ENCODE measurements at regions not wholly inside any gene's neighbourhood (a gene's known extent, or its start where the extent isn't known, plus 50 kb on each side); places are given as distances from the start of the nearest gene placed in this dataset.

DNA sequence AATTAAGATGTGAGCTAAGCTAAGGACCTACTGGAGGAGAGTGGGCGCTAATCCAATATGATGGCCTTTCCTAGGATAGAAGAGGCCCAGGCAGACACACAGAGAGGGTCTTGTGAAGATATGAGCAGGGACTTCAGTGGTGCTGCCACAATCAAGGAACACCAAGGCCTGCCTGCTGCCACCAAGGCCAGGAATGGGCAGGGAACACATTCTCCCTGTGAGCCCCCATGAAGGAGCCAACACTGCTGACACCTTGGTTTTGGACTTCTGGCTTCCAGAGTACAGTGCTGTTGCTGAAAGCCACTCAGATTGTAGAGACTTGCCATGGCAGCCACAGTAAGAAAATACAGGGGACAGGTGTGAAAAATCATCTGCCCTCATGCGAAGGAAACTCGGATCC is 73.1 kb upstream of the IRX1 start:
- ATAC-seq (no peak), DNase-seq (no peak)
- Histone ChIP-seq H3K4me2 (ENCODE audit: low read length) (no peak overlapping the region), H3K4me1 (ENCODE audit: insufficient read depth, low read length) (no peaks in the 10 kb centered on the region), H2AFZ (ENCODE audit: low read length) (no peak overlapping the region), H3K4me3 (ENCODE audit: low read length) (no peak overlapping the region), H3K36me3 (ENCODE audit: low read depth, low read length) (no peaks in the 10 kb centered on the region), H3K9me2 (replicated peaks; ENCODE audit: low read length) (no peaks in the 10 kb centered on the region), H3K27me3 (ENCODE audit: low read length) (no peaks in the 10 kb centered on the region), H3K79me2 (ENCODE audit: low read length) (no peaks in the 10 kb centered on the region), H3K9ac (ENCODE audit: low read length) (no peak overlapping the region), H3K9me3 (ENCODE audit: low read length) (peaks cover 20% of the 10 kb centered on the region), H3F3A (ENCODE audit: low read length, unreplicated experiment) (no peaks in the 10 kb centered on the region), H3K27ac (ENCODE audit: low read length) (no peak overlapping the region), H4K20me1 (ENCODE audit: low read length) (no peaks in the 10 kb centered on the region)
- BruUV-seq (replicated peaks), result no TSS peak
- ChIA-PET POLR2A (ENCODE audit: unreplicated experiment) (no interaction called here), CTCF (no interaction called here)
- TF ChIP-seq EZH2phosphoT487 (IDR thresholded peaks at IDR 0.05; ENCODE audit: borderline replicate concordance, low read length), result no peak
- TF ChIP-seq, protein P1, sequence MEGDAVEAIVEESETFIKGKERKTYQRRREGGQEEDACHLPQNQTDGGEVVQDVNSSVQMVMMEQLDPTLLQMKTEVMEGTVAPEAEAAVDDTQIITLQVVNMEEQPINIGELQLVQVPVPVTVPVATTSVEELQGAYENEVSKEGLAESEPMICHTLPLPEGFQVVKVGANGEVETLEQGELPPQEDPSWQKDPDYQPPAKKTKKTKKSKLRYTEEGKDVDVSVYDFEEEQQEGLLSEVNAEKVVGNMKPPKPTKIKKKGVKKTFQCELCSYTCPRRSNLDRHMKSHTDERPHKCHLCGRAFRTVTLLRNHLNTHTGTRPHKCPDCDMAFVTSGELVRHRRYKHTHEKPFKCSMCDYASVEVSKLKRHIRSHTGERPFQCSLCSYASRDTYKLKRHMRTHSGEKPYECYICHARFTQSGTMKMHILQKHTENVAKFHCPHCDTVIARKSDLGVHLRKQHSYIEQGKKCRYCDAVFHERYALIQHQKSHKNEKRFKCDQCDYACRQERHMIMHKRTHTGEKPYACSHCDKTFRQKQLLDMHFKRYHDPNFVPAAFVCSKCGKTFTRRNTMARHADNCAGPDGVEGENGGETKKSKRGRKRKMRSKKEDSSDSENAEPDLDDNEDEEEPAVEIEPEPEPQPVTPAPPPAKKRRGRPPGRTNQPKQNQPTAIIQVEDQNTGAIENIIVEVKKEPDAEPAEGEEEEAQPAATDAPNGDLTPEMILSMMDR (conservative IDR thresholded peaks at IDR 0.05; ENCODE audit: low read depth, low read length), result no peak
- no peak for TF ChIP-seq EZH2 (IDR thresholded peaks at IDR 0.05; ENCODE audit: low read length, unreplicated experiment)
- intact Hi-C loops (cut with micrococcal nuclease), result no loop called here

DNA sequence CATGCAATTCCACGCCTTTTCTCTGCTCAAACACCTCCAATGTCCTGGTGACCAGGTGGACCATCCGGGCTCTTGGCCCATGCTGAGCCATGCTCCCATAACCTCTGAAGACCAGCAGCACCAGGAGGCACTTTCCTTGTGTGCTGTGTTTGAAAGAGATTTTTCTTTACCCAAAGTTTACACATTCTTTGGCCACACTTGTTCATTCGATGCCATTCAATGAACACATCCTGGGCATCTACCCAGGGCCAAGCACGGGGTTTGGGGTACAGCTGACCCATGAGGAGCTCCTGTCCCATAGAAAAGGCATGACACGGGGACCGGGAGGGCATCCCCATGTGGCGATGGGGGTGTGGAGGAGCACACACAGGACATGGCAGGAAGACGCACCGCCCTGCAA is 77.1 kb upstream of the IRX1 start:
- no peaks in the 10 kb centered on the region for H3K36me3 ChIP-seq (ENCODE audit: low read depth, low read length)
- H3K27me3 ChIP-seq (ENCODE audit: low read length), result no peaks in the 10 kb centered on the region
- H3K4me3 ChIP-seq (ENCODE audit: low read length), result no peak overlapping the region
- no TSS peak for BruUV-seq (replicated peaks)
- H3K9me3 ChIP-seq (ENCODE audit: low read length), result no peaks in the 10 kb centered on the region; the same call in 1 of the 2 replicates
- DNase-seq (no peak), ATAC-seq (no peak)
- TF ChIP-seq EZH2phosphoT487 (IDR thresholded peaks at IDR 0.05; ENCODE audit: borderline replicate concordance, low read length), result no peak
- H3K27ac ChIP-seq (ENCODE audit: low read length), result no peak overlapping the region
- H4K20me1 ChIP-seq (ENCODE audit: low read length), result no peaks in the 10 kb centered on the region
- H3K79me2 ChIP-seq (ENCODE audit: low read length), result no peaks in the 10 kb centered on the region
- ChIA-PET POLR2A (ENCODE audit: unreplicated experiment) (no interaction called here), CTCF (no interaction called here)
- H3K4me1 ChIP-seq (ENCODE audit: insufficient read depth, low read length), result no peaks in the 10 kb centered on the region
- H2AFZ ChIP-seq (ENCODE audit: low read length), result no peak overlapping the region
- no peak overlapping the region for H3K4me2 ChIP-seq (ENCODE audit: low read length)
- no peaks in the 10 kb centered on the region for H3K9me2 ChIP-seq (replicated peaks; ENCODE audit: low read length)
- intact Hi-C loops (cut with micrococcal nuclease), result no loop called here
- H3F3A ChIP-seq (ENCODE audit: low read length, unreplicated experiment), result no peaks in the 10 kb centered on the region
- no peak overlapping the region for H3K9ac ChIP-seq (ENCODE audit: low read length)

DNA sequence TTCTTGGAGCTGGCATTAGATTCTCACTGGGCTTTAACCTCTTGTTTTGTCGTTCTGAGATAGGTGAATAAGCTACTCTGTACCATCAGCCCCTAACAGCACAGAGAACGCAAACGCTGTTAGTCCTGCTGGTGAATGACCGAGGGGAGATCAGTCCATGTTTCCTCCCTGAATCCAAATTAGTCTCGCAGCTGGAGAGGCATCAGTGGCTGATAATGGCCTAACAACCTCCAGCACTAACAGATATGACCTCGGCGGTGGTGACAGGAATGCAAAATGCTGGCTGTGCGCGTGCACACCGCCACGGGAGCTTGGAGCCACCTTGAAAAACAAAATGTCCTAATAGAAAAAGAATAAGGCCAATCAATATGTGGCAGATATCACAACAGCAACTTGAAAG is 77.6 kb upstream of the IRX1 start:
- POLR2A ChIA-PET (ENCODE audit: unreplicated experiment), result no interaction called here

More for the DNA sequence above, 77.6 kb upstream of the IRX1 start:
- no peak overlapping the region for H3K27ac ChIP-seq (ENCODE audit: low read length)
- no peaks in the 10 kb centered on the region; the same call in 1 of the 2 replicates for H3K9me3 ChIP-seq (ENCODE audit: low read length)
- no TSS peak for BruUV-seq (replicated peaks)
- no peak for TF ChIP-seq EZH2phosphoT487 (IDR thresholded peaks at IDR 0.05; ENCODE audit: borderline replicate concordance, low read length)
- TF ChIP-seq, protein P1 (conservative IDR thresholded peaks at IDR 0.05; ENCODE audit: low read depth, low read length), result no peak
- TF ChIP-seq EZH2 (IDR thresholded peaks at IDR 0.05; ENCODE audit: low read length, unreplicated experiment), result no peak
- H3K4me1 ChIP-seq (ENCODE audit: insufficient read depth, low read length), result no peaks in the 10 kb centered on the region
- H3K9ac ChIP-seq (ENCODE audit: low read length), result no peak overlapping the region
- no peaks in the 10 kb centered on the region for H3K36me3 ChIP-seq (ENCODE audit: low read depth, low read length)
- H3K4me3 ChIP-seq (ENCODE audit: low read length), result no peak overlapping the region
- H3K4me2 ChIP-seq (ENCODE audit: low read length), result no peak overlapping the region
- H3K9me2 ChIP-seq (replicated peaks; ENCODE audit: low read length), result no peaks in the 10 kb centered on the region
- intact Hi-C loops (cut with micrococcal nuclease), result no loop called here
- DNase-seq, result no peak
- no peaks in the 10 kb centered on the region for H3K79me2 ChIP-seq (ENCODE audit: low read length)
- H3F3A ChIP-seq (ENCODE audit: low read length, unreplicated experiment), result no peaks in the 10 kb centered on the region
- no peaks in the 10 kb centered on the region for H4K20me1 ChIP-seq (ENCODE audit: low read length)
- CTCF ChIA-PET, result no interaction called here
- no peaks in the 10 kb centered on the region for H3K27me3 ChIP-seq (ENCODE audit: low read length)
- no peak for ATAC-seq
- no peak overlapping the region for H2AFZ ChIP-seq (ENCODE audit: low read length)
